NCI-H1436 (cell line): ENCODE measurements at regions not wholly inside any gene's neighbourhood (a gene's known extent, or its start where the extent isn't known, plus 50 kb on each side); places are given as distances from the start of the nearest gene placed in this dataset.
"Not testable (repeated sequence)": the region's sequence is repeated elsewhere in the genome, so short reads cannot be mapped to it uniquely, and the experiment has no call there.

Source experiments
- DNase-seq: peaks from one replicate; lab custom pipeline; 2025; lab: John Stamatoyannopoulos, UW

DNA sequence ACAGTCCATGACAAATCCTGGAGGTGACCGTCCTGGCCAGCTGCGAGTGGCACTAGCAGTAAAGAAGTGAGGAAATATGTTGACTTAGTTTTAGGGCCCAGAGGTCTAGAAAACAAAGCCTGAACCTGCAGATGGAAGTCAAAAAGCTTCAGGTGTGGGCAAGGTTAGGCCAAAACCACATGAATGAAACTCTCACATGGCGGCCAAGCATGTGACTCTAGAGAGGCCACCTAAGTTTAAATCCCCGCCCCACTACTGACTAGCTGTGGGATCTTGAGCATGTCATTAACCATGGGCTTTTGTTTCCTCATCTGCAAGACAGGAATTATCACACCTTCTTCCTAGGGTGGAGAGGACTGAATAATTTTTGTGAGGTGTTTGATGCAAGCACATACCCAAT lies 148.2 kb upstream of the DAB1 start:
- no peak for DNase-seq

DNA sequence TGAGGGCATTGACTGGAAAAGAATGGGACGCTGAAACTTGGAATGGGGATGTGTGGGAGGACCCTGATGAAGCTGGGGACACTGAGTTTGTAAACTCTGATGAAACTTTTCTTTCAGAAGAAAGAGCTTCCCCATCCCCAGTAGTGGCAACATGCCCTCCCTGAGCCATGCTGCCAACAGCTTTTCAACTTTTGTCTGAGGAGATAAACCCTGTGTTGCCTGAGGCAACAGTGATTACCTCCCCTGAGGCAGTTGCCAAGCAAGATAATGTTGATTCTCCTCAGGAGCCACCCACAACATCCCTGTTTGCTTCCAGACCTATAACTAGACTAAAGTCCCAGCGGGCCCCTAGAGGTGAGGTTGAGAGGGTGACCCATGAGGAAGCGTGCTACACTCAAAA lies 134.2 kb upstream of the DAB1 start:
- not testable (repeated sequence) for DNase-seq

DNA sequence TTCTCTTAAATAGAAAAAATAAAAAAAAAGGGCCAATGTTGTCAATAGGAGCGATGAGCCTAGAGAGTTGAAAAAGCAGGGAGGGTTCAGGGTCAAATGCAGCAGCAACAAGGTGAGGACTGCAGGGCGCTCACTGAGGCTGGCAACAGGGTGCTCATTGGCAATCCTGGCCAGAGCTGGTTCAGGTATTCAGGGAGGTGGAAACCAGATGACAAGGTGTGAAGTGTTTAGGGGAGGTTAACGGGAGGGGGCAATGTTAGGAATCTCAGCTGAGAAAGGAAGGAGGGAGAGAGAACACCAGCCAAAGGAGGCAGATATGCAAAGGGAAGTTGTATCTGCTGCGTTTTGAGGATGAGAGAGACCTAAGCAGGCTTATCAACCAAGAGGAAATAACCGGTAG lies 129.8 kb upstream of the DAB1 start:
- DNase-seq: no peak

DNA sequence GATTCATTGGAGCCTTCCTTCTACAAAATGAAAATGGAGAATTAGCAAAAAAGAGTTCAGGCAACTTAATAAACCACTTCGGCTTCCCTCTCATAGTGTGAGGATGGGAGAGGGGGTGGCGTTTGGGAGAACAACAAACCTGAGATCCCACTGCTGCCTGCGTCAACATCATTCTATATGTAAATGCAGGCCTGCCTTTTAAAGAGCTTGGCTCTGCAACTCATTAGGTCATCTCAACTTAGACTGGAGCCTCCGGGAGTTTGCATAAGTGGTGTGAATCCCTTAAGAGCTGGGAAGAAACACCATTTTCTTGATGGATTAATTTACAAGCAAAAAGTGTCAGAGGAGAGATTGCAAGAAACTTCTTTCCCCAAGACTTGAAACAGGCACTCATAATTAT lies 127.6 kb upstream of the DAB1 start:
- no peak for DNase-seq

DNA sequence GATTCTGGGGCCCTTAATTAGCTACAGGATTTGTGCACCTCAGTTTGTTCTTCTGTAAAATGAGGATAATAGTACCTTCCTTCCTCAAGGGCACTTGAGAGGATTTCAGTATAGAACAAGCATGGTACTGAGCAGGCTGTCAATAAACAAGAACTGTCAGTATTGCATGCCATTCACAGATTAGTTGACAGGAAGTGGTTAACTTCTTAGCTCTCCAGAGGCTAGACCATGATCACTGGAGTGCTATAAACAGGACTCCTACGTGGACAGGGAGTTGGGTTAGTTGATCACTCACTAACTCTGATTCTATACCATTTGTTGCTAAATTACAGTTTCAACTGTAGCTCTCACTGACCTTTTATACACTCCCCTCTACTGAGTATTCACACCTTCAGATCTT lies 126.2 kb upstream of the DAB1 start:
- DNase-seq: no peak

DNA sequence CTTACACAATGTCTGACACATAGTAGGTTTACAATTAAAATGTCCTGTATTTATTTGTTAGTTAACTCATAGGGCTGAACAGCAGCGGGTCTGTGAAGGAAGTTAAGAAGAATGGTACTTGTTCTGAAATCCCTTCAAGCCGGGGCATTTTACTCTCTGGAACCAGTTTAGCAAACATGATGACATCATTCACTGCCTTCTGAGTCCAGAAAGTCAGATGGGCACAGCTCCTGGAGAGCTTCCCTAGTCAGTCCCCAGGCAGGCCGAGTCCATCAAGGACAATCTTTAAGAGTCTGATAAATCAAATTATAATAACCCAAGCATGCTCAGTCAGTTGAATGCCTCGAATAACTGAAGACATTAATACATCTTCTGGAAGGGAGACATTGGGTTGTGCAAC lies 125.4 kb upstream of the DAB1 start:
- no peak for DNase-seq

DNA sequence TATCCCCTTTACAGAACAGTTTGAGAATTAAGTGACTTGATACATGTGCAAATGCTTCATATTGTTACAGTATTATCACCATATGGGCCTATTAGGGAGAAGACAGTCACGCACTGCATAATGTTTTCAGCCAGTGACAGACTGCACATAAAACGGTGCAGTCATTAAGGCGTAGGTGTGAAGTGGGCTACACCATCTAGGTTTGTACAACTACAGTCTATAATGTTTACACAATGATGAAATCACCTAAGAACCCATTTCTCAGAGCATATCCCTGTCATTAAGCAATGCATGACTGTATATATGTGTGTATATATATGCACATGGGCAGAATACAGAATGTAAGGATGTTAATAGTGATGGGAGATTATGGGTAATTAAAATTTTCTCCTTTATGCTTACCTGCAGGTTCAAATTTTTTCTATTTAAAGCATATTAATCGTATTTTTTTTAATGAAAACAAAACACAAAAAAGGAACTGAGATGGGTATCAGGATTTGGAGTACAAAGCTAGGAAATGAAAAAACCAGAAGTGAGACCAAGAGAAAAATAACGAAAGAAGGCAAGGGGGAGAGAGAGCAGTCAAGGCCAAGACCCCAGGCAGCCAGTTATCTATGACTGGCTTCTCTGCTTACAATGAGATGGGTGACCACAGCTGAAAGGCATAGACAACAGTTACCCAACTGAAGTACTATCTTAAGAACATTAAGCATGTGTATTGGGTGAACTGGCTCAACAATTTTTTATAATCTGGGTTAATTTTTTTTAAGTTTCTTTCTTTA lies 122.9 kb upstream of the DAB1 start:
- DNase-seq: no peak

DNA sequence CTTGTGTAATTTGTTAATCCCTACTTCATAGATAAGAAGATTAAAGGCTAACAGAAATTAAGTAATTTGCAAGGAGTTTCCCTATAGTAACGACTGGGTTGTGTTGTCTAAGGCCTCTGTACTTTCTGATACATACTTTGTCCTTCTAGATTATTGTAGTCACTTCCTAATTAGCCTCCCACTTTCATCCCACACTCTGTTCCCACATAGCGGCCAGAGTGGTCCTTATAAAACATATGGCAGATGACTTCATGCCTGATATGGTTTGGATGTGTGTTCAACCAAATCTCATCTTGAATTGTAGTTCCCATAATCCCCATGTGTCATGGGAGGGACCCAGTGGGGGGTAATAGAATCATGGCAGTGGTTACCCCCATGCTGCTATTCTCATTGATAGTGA lies 120.5 kb upstream of the DAB1 start:
- DNase-seq: no peak

DNA sequence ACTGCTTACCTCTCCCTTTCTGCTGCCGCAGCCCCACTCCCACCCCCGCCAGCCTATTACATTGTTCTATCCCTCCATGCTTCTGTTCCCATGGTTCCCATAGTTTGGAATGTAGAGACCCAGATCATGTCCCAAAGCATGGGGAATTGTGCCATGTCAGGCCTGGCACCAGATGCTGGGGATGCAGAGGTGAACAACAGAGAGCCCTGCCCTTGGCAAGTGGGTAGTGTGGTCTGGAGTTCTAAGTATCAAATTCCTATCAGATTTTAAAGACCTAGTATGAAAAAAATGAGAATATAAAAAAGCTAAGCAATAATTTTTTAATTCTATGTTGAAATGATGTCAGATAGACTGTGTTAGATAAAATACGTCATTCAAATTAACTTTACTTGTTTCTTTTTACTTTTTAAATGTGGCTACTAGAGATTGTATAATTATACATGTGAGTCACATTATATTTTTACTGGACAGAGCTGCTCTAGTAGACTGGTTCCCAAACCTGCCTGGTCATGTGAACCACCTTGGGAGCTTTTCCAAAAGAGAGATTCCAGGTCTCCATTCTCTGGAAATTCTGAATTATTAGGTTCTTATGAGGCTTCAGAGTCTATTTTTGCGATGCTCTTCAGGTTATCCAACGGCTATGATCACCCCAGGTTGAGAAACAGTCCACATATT lies 113.0 kb upstream of the DAB1 start:
- DNase-seq: no peak

DNA sequence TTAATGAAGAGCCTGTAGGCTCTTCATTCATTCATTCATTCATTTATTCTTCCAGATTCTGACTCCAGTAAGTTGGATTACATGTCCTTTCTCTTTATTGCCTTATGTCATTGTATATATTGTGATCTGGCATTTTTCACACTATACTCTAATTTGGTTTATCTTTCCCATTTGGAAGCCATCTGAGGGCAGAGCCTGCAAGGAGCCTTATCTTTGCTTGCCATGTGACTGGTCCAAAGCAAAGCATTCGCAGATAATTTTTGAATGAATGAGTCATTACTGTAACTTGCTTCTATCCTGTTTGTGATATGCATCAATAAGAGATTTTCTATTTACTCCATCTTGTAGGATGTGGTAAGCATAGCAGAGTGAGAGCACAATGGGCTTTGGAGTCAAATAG lies 108.4 kb upstream of the DAB1 start:
- DNase-seq: no peak

DNA sequence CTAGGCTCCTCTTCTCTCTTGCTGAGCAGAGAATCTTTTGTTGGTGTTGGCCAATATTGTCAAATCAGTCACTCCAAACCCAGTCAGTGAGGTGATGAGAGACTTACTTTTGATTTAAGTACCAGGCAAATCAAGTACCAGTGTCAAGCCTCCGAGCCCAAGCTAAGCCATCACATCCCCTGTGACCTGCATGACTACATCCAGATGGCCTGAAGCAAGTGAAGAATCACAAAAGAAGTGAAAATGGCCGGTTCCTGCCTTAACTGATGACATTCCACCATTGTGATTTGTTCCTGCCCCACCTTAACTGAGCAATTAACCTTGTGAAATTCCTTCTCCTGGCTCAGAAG lies 107.0 kb upstream of the DAB1 start:
- not testable (repeated sequence) for DNase-seq

DNA sequence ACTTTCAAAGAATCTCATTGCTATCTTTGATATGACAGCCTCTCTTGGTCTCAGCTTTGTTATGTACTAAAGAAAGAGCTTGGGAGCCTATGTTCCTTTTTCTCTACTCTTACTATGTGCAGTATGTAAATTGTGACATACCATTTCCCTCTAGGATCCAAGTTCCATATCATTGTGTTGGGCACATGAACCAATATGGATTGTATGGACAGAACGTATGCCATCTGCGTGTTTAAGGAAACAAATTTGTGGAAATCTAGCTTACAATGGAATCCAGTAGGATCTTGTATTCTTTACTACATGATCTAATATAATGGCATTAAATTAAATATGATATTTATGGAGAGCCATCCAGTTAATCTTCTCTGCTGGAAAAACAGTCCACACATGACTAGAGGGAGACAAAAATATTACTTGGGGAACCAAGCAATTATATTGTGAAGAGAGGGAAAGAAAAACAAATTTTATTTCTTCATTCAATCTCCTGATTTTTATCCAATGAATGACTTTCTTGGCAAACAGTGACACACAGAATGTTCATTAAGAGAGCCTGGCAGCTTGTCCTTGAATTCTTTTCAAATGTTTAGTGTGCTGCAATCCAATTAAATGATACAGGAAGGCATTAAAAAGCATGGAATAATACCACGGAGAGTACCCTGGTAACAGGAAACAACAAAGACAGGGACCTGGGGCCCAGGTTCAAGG lies 106.5 kb upstream of the DAB1 start:
- no peak for DNase-seq

DNA sequence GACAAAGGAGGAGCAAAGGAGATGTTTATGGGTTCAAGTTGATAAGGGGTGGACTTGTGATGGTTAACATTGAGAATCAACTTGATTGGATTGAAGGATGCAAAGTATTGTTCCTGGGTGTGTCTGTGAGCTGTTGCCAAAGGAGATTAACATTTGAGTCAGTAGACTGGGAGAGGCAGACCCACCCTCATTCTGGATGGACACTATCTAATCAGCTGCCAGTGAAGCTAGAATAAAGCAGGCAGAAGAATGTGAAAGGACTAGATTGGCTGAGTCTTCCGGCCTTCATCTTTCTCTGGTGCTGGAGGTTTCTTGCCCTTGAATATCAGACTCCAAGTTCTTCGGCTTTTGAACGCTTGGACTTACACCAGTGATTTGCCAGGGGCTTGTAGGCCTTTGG lies 98.7 kb upstream of the DAB1 start:
- no peak for DNase-seq

DNA sequence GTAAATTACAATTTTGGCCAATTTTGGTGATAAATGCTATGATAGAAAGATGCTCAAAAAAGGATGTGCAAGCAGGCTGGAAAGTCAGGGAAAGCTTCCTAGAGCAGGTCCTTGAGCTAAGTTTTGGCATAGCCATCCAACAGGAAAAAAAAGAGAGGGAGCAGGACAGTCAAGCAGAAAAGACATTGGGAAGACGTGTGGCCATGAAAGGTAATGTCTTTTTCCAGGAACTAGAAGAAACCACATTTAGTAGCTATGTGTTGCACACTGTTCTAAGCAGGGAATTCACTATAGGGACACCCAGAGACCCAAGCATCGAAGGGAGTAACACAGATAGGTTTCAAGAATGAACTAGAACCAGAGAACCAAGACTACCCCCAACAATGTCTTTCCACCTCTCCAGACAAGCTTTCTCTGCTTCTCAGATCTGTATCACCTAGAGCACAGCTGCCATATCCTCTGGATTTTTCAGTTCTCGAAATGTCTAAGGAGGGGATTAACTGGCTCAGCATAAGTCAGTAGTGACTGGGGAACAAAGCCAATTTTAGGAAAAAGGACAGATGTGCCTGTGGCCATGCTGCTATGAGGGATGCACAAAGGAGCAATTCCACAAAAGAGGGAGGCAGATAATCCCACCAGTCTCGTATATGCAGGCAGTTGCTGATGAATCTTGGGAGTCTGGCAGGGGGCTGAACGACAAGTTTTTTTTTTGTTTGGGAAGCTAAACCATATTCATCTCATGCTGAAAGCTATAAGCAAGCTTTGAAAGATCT lies 97.1 kb upstream of the DAB1 start:
- DNase-seq: no peak

DNA sequence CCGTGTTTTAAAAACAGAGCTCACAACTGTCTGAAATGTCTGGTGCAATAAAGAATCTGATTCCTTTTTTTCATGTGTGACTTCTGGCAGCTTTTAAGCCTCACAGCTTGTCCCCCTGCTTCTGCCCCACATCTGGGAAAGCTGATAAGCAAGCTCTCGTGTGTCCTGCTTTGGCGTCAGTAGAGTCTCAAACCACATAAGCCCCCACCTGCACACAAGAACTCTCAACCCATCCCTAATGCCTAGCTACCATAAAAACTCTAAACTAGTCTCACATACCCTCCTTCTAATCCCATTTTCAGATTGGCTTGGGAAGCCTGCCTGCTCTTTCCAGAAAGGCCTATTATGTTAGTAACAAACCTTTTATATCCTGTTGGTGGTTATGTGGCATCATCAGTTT lies 94.6 kb upstream of the DAB1 start:
- DNase-seq: no peak

DNA sequence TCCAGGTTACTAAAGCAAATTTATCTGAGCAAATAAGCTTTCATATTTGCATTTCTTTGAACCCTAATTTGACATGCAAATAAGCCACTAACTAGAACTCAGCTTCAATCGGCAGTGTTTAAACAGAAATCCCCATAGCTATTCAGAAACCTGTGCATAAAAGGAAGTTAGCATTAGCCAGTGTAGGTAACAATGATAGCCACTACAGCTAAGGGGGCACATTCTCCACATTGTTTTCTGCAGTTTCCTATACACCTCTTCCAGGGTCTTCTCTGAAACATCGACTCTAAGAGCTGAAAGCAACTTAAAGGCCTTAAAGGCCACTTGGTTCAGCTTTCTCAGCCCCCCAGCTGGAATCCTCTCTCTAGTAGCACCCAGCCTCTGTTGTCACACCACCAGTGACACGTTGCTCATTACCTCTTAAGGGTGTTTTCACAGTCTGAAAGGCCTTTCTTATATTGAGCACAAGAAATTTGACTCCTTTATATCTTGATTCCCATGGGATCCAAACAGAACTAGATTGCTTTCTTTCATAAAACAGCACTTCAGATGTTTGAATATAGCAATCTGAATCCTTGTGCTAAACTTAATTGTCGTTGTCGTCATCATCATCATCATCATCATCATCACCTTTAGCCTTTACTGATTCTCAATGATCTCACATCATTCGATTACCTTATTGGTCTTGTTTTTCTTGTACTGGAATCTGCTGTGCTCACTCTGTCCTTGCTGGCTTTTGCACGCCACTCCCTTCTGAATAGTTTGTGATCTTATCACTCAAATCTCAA lies 93.9 kb upstream of the DAB1 start:
- DNase-seq: peak; percentile 79

DNA sequence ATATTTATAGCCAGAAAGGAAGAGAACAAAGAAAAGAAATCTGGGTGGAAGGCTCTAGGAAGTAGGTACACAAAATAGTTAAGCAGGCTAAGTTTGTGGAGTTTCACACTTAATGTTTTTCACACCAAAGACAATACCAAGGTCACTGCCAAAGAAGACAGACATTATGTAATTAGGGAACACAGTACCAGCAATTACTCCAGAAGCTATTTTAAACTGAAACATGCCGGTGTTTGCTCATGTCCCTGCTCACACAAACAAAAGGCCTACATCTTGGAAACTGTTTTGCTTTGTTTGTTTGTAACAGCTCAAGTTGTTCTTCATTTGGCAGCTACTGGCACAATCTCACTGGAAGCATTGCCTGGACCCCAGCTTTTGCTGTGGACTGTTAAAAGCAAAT lies 88.5 kb upstream of the DAB1 start:
- DNase-seq: peak; percentile 46

DNA sequence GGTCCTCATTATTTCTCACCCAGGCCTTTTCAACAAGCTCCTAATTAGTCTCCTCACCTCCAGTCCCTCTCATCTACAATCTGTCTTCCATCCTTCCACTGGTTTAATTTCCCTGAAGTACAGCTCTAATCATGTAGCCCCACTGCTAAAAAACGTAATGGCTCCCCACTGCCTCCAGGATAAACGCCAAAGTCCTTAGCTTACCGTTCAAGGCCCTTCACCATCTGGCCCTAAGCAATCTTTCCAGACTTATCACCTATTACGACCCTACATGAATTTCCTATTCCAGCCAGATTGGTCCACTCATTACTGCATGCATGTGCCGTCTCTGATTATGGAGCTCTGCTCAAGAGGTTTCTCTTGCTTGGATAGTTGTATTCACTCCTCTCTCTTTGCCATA lies 83.1 kb upstream of the DAB1 start:
- DNase-seq: no peak

DNA sequence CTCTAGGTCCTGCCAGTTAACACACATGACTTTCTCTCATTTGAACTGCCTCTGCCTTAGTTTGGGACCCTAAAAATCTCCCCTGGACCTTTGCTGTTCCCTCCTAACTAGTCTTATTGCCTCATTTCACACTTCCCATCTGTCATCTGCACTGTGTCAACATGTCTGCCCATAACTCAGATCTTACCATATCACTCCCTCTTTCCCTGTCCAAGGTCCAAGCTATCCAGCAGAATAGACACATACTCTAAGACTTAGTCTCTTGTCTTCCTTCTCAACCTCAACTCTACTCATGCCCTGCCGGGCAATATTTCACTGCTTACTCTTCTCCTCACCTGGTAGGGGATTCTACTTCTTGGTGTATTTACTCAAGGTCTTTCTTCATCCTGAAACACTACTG lies 79.5 kb upstream of the DAB1 start:
- no peak for DNase-seq

DNA sequence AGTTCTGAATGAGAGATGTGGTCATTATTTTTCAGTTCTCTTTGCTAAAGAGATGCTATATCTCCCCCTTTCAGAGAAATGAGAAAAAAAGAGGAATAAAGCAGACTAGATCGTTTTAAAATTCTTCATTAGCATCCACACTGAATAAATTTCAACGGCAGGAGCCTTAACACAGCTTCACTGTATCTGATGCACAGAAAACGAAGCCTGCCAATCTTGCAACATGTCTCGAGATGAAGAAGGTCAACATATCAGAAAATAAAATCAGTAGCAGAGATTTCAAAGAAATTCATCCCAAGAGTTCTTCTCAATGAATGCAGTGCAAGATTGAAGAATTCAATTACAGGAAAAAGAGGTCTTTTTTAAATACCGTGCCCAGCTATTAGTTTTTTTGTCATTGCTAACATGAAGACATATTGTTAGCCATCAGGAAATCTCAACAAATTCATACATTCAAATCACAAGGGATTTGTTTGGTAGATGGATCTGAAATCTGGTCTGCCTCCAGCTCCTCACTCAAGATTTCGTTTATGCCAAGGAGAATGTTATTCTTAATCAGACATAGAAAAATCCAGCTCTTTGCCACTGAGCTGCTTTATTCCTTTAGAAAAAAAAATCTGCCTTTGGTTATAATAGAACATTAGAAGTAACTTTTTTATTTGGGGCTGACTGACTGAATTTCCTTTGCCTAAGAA lies 76.4 kb upstream of the DAB1 start:
- DNase-seq: no peak

DNA sequence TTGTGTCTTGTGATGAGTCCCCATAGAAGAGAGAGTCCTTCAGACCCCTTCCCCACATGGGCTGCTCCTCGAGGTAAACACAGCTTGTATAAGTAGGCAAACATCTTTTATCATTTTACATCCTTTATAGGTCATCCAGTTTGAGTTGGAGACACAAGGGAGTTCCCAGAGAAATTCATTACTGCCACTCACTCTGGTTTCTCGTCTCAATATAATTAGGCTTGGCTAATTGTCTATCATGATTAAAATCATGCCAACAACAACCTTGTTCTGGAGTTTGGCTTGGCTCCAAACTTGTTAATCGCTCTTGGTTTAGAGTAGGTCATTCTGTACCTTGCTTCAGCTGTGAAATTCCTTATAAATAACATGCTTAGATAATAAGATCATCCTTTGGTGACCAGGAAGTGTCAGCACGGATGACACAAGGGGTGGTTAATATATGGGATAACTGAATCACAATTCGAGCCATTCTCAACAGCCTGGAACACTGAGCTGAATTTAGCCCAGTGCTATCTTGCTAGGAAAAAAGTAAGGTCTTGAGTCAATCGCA lies 70.7 kb upstream of the DAB1 start:
- peak; percentile 9 for DNase-seq
